NCI-H82 (cell line): ENCODE measurements at regions not wholly inside any gene's neighbourhood (a gene's known extent, or its start where the extent isn't known, plus 50 kb on each side); places are given as distances from the start of the nearest gene placed in this dataset.

ENCODE experiments used
- DNase-seq: peaks from one replicate; lab custom pipeline; 2025; lab: John Stamatoyannopoulos, UW

GRCh38 chr11:115767047-115767802, 263.0 kb upstream of the CADM1 start:
- DNase-seq, result peak; percentile 39

- no peak for DNase-seq
These were observed 262.3 kb upstream of the CADM1 start for GRCh38 chr11:115766561-115766960.

- DNase-seq, result no peak
These were observed 261.6 kb upstream of the CADM1 start for GRCh38 chr11:115765803-115766239.

- no peak for DNase-seq
These were observed 260.0 kb upstream of the CADM1 start for GRCh38 chr11:115764176-115764575.

- DNase-seq, result no peak
These were observed 257.6 kb upstream of the CADM1 start for GRCh38 chr11:115761817-115762216.

GRCh38 chr11:115761348-115761747, 257.1 kb upstream of the CADM1 start:
- DNase-seq, result no peak

GRCh38 chr11:115760461-115761320, 256.5 kb upstream of the CADM1 start:
- DNase-seq, result no peak

- DNase-seq, result no peak
These were observed 255.6 kb upstream of the CADM1 start for GRCh38 chr11:115759622-115760460.

- DNase-seq, result no peak
These were observed 253.8 kb upstream of the CADM1 start for GRCh38 chr11:115758011-115758410.

- DNase-seq, result peak; percentile 27
These were observed 247.2 kb upstream of the CADM1 start for GRCh38 chr11:115751243-115752015.

GRCh38 chr11:115745610-115746512, 241.6 kb upstream of the CADM1 start:
- no peak for DNase-seq

GRCh38 chr11:115745066-115745465, 240.9 kb upstream of the CADM1 start:
- no peak for DNase-seq

- DNase-seq, result peak; percentile 27
These were observed 239.5 kb upstream of the CADM1 start for GRCh38 chr11:115743719-115744118.

GRCh38 chr11:115741376-115742107, 237.3 kb upstream of the CADM1 start:
- DNase-seq, result no peak

- no peak for DNase-seq
These were observed 236.1 kb upstream of the CADM1 start for GRCh38 chr11:115740324-115740723.

- DNase-seq, result no peak
These were observed 235.7 kb upstream of the CADM1 start for GRCh38 chr11:115739878-115740277.

GRCh38 chr11:115739146-115739545, 234.9 kb upstream of the CADM1 start:
- no peak for DNase-seq

GRCh38 chr11:115737875-115738274, 233.7 kb upstream of the CADM1 start:
- DNase-seq, result no peak

GRCh38 chr11:115736146-115736545, 231.9 kb upstream of the CADM1 start:
- DNase-seq, result no peak

- no peak for DNase-seq
These were observed 220.5 kb upstream of the CADM1 start for GRCh38 chr11:115724666-115725065.
